Endothelial cell of umbilical vein (primary cell): ENCODE measurements at regions not wholly inside any gene's neighbourhood (a gene's known extent, or its start where the extent isn't known, plus 50 kb on each side); places are given as distances from the start of the nearest gene placed in this dataset.

ENCODE experiments used
- BruUV-seq: library from RNA; stranded (reverse); fragments of 400-500 nt; replicated peaks from 2 replicates; lab custom pipeline; 2021; lab: Mats Ljungman, UMichigan
- CTCF ChIA-PET: fragments of 300-600, 350-600 bp; sonication (Branson Sonifier 250); formaldehyde crosslinking; loops from one replicate; lab custom pipeline; 2021; ENCODE audit warnings: antibody characterized with exemption, inconsistent platforms; lab: Charles Lee
- POLR2A ChIA-PET: fragments of 300-600, 350-600 bp; sonication (Branson Sonifier 250); formaldehyde crosslinking; loops from one replicate; lab custom pipeline; 2021; ENCODE audit warnings: antibody characterized with exemption, inconsistent platforms; lab: Charles Lee
- DNase-seq: peaks from one replicate; pipeline ENCODE4 v3.0.0-alpha.2; 2011; ENCODE audit warnings: low read depth, low spot score
- FAIRE-seq: peaks from 2 replicates; lab custom pipeline; 2011; peaks lifted over from hg19 to GRCh38; lab: Jason Lieb, UNC
- H2AFZ ChIP-seq: 2 replicates; pipeline ENCODE4 v1.6.0; 2012; ENCODE audit warnings: low read depth, low read length, control low read depth, inconsistent platforms
- H3K27ac ChIP-seq: 2 replicates; pipeline ENCODE4 v1.5.1; 2011; ENCODE audit warnings: low read depth, mild to moderate bottlenecking, control low read depth, low read length, moderate library complexity; ENCODE audit not compliant: insufficient read depth
- H3K27me3 ChIP-seq, 2 experiments: 2 replicates each; pipeline versions ENCODE4 v1.6.0 to v1.6.1; 2011; ENCODE audit warnings: low read length in 2 of 2, mixed read lengths in 1 of 2; ENCODE audit not compliant: control insufficient read depth in 2 of 2, insufficient read depth in 2 of 2
- H3K36me3 ChIP-seq, 2 experiments: 2 replicates in 1 of 2; 3 replicates in 1 of 2; pipeline ENCODE4 v1.5.1; 2011; ENCODE audit warnings: low read length in 2 of 2, mild to moderate bottlenecking in 1 of 2, moderate library complexity in 1 of 2; ENCODE audit not compliant: control insufficient read depth in 2 of 2, insufficient read depth in 2 of 2; ENCODE audit errors: extremely low read depth in 1 of 2
- H3K4me1 ChIP-seq: 3 replicates; pipeline ENCODE4 v1.5.1; 2011; ENCODE audit warnings: mild to moderate bottlenecking, low read length; ENCODE audit not compliant: control insufficient read depth, insufficient read depth; ENCODE audit errors: extremely low read depth
- H3K4me2 ChIP-seq: 2 replicates; pipeline ENCODE4 v1.6.1; 2011; ENCODE audit warnings: low read length, control low read depth, mixed read lengths; ENCODE audit not compliant: insufficient read depth
- H3K4me3 ChIP-seq, 3 experiments: fragments of 200-600 bp in 1 of 3; sonication (generic), shearing (Covaris generic) in 1 of 3; replicated peaks in 1 of 3; 2 replicates each; pipeline ENCODE4 v1.5.1; 2011 to 2016; ENCODE audit warnings: control low read depth in 3 of 3, low read length in 3 of 3, mild to moderate bottlenecking in 2 of 3, inconsistent platforms in 1 of 3, low read depth in 1 of 3, moderate library complexity in 1 of 3; ENCODE audit not compliant: insufficient read depth in 1 of 3
- H3K79me2 ChIP-seq: 2 replicates; pipeline ENCODE4 v1.6.0; 2012; ENCODE audit warnings: low read length, inconsistent platforms; ENCODE audit not compliant: control insufficient read depth, insufficient read depth
- H3K9ac ChIP-seq: replicated peaks from 2 replicates; pipeline ENCODE3; 2011; ENCODE audit warnings: low read length, control low read depth; ENCODE audit not compliant: insufficient read depth; ENCODE audit errors: extremely low read depth
- H3K9me1 ChIP-seq: replicated peaks from 3 replicates; pipeline ENCODE4 v1.6.0; 2011; ENCODE audit warnings: mild to moderate bottlenecking, low read length; ENCODE audit not compliant: control insufficient read depth, insufficient read depth; ENCODE audit errors: extremely low read depth
- H3K9me3 ChIP-seq: replicated peaks from 2 replicates; pipeline ENCODE4 v1.5.1; 2012; ENCODE audit warnings: low read length, inconsistent platforms; ENCODE audit not compliant: control insufficient read depth, insufficient read depth
- H4K20me1 ChIP-seq: replicated peaks from 2 replicates; pipeline ENCODE3; 2011; ENCODE audit warnings: mild to moderate bottlenecking, low read length; ENCODE audit not compliant: control insufficient read depth, insufficient read depth; ENCODE audit errors: extremely low read depth
- EZH2 ChIP-seq: IDR thresholded peaks from 2 replicates; pipeline ENCODE4 v1.6.1; 2012; ENCODE audit warnings: borderline replicate concordance, low read depth, mild to moderate bottlenecking, moderate library complexity, low read length, inconsistent platforms; ENCODE audit not compliant: severe bottlenecking
- FOS ChIP-seq: IDR thresholded peaks from 2 replicates; pipeline ENCODE4 v1.6.1; 2011; ENCODE audit warnings: mild to moderate bottlenecking, low read length, moderate library complexity, borderline replicate concordance; ENCODE audit not compliant: insufficient read depth
- GATA2 ChIP-seq: IDR thresholded peaks from 2 replicates; pipeline ENCODE4 v1.7.0; 2011; ENCODE audit warnings: low read depth, mild to moderate bottlenecking, moderate library complexity, mixed read lengths, low read length; ENCODE audit not compliant: insufficient read length, insufficient read depth
- JUN ChIP-seq: IDR thresholded peaks from 2 replicates; pipeline ENCODE4 v1.6.1; 2011; ENCODE audit warnings: borderline replicate concordance, low read depth; ENCODE audit not compliant: insufficient read length, insufficient read depth
- MYC ChIP-seq: IDR thresholded peaks from one replicate; pipeline ENCODE4 v1.6.1; 2011; ENCODE audit warnings: mild to moderate bottlenecking, low read depth, low read length
- POLR2A ChIP-seq: IDR thresholded peaks from 2 replicates; pipeline ENCODE4 v1.6.1; 2012; ENCODE audit warnings: low read depth, mild to moderate bottlenecking, control low read depth, low read length
- POLR2AphosphoS5 ChIP-seq: IDR thresholded peaks from 2 replicates; pipeline ENCODE4 v1.6.1; 2012; ENCODE audit warnings: low read depth, mild to moderate bottlenecking, control low read depth, low read length, moderate library complexity; ENCODE audit not compliant: insufficient read depth
- dilution Hi-C: fragments of 300-500 bp; cut with MboI; formaldehyde crosslinking; loops from one replicate; pipeline ENCODE4 v1.15.0; 2019; ENCODE audit warnings: low sequenced_read_pairs; ENCODE audit not compliant: extremely low pct_ligation_motif_present
- intact Hi-C: fragments of 100-400 bp; cut with micrococcal nuclease; formaldehyde crosslinking; loops from one replicate; pipeline ENCODE4 v1.10.0; 2022
- TF ChIP-seq, protein P1 (sequence below), 2 donors: IDR thresholded peaks; 1 replicate in 1 of 2; 2 replicates in 1 of 2; pipeline ENCODE4 v1.5.1; 2011; ENCODE audit warnings: low read length in 2 of 2, mild to moderate bottlenecking in 2 of 2, moderate library complexity in 2 of 2, control low read depth in 1 of 2, inconsistent platforms in 1 of 2, low read depth in 1 of 2; ENCODE audit not compliant: insufficient read depth in 1 of 2; ENCODE audit errors: extremely low read depth in 1 of 2
- TF ChIP-seq, protein P2 (sequence below): IDR thresholded peaks from 2 replicates; pipeline ENCODE4 v1.6.1; 2011; ENCODE audit not compliant: insufficient read depth, insufficient read length

DNA sequence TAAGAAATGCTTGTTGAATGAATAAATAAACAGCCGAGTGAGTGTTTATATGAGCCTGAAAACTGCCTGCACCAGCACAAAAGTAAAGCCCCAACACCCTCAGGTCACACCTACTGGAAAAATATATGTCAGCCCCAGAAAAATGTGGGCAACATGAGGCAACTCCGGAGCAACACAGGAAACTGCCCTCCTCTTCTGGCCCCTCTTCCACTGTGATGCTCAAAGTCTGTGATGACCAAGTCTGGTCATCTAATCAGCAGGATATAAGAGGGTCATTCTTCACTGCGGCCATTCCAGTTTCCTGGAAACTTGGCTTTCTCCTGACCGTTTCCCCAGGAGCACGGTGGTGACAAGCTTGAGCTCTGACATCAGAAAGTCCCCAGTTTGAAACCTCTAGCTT is 159.6 kb upstream of the PZP start:
- peaks cover 3 to 22% of the 10 kb centered on the region in 2 experiments for H3K27me3 ChIP-seq
- no peak for FAIRE-seq
- POLR2A ChIA-PET: no interaction called here

More for the DNA sequence above, 159.6 kb upstream of the PZP start:
- BruUV-seq: no TSS peak
- DNase-seq: no peak
- H3K79me2 ChIP-seq: no peaks in the 10 kb centered on the region
- dilution Hi-C loops: no loop called here
- H3K9me3 ChIP-seq: no peaks in the 10 kb centered on the region
- CTCF ChIA-PET: interaction anchor here (1.3 kb wide), 2 partner anchors 12 to 21 kb away, joined by 3 read pairs; no protein-coding TSS in a partner anchor
- H3K4me2 ChIP-seq: no peak overlapping the region
- TF ChIP-seq, protein P1, sequence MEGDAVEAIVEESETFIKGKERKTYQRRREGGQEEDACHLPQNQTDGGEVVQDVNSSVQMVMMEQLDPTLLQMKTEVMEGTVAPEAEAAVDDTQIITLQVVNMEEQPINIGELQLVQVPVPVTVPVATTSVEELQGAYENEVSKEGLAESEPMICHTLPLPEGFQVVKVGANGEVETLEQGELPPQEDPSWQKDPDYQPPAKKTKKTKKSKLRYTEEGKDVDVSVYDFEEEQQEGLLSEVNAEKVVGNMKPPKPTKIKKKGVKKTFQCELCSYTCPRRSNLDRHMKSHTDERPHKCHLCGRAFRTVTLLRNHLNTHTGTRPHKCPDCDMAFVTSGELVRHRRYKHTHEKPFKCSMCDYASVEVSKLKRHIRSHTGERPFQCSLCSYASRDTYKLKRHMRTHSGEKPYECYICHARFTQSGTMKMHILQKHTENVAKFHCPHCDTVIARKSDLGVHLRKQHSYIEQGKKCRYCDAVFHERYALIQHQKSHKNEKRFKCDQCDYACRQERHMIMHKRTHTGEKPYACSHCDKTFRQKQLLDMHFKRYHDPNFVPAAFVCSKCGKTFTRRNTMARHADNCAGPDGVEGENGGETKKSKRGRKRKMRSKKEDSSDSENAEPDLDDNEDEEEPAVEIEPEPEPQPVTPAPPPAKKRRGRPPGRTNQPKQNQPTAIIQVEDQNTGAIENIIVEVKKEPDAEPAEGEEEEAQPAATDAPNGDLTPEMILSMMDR (IDR thresholded peaks at IDR 0.05; ENCODE audit: extremely low read depth in 1 of 2, insufficient read depth in 1 of 2, low read depth in 1 of 2, low read length in 2 of 2): no peak
- no peak for TF ChIP-seq POLR2AphosphoS5
- TF ChIP-seq GATA2: no peak
- TF ChIP-seq FOS: no peak
- no peak for TF ChIP-seq EZH2
- no peak for TF ChIP-seq JUN
- no peak for TF ChIP-seq POLR2A
- no peak for TF ChIP-seq MYC
- TF ChIP-seq, protein P2, sequence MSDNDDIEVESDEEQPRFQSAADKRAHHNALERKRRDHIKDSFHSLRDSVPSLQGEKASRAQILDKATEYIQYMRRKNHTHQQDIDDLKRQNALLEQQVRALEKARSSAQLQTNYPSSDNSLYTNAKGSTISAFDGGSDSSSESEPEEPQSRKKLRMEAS: no peak
- H3K4me3 ChIP-seq: no peak overlapping the region
- no peak overlapping the region for H3K27ac ChIP-seq
- no peaks in the 10 kb centered on the region for H3K36me3 ChIP-seq
- intact Hi-C loops: no loop called here
- no peak overlapping the region for H3K9ac ChIP-seq
- no peaks in the 10 kb centered on the region for H4K20me1 ChIP-seq
- H3K9me1 ChIP-seq: no peaks in the 10 kb centered on the region
- no peaks in the 10 kb centered on the region for H3K4me1 ChIP-seq
- no peak overlapping the region for H2AFZ ChIP-seq
